GM13976 (cell line): ENCODE measurements at regions not wholly inside any gene's neighbourhood (a gene's known extent, or its start where the extent isn't known, plus 50 kb on each side); places are given as distances from the start of the nearest gene placed in this dataset.

Experiments
- DNase-seq: peaks from one replicate; pipeline ENCODE4 v3.0.0; 2012; ENCODE audit warnings: low spot score
- CTCF ChIP-seq: IDR thresholded peaks from 2 replicates; pipeline ENCODE4 v1.5.1; 2012; ENCODE audit warnings: borderline replicate concordance, mild to moderate bottlenecking; ENCODE audit not compliant: insufficient read depth; ENCODE audit errors: extremely low read depth, missing control alignments, control extremely low read depth
- in situ Hi-C: fragments of 300-500 bp; cut with MboI; formaldehyde crosslinking; loops from one replicate; pipeline ENCODE4 v1.12.0; 2022; ENCODE audit warnings: low sequenced_read_pairs, mixed read lengths, inconsistent platforms; ENCODE audit not compliant: unreplicated experiment

DNA sequence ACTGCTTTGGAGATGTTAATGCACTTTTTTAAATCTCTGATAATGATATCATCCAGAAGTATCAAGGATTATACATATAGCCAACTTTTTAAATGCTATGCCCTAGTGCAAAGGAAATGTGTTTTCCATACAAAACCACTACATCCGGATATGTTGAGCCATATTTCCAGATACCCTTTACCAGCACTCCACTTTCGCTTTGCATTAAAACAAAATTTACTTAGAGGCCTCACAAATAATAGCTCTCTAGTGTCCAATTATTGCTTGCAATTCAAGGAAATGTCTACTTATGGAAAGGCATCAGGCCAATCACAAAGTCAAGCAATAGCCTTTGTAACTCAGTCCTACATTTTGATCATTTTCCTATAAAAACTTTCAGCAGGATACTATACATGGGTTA, 1072.8 kb upstream of the INTU start:
- no peak for TF ChIP-seq CTCF
- DNase-seq = no peak
- in situ Hi-C loops = no loop called here

GRCh38 chr4:126560794-126561193, 1072.0 kb upstream of the INTU start:
- no peak for TF ChIP-seq CTCF
- in situ Hi-C loops = no loop called here
- no peak for DNase-seq

DNA sequence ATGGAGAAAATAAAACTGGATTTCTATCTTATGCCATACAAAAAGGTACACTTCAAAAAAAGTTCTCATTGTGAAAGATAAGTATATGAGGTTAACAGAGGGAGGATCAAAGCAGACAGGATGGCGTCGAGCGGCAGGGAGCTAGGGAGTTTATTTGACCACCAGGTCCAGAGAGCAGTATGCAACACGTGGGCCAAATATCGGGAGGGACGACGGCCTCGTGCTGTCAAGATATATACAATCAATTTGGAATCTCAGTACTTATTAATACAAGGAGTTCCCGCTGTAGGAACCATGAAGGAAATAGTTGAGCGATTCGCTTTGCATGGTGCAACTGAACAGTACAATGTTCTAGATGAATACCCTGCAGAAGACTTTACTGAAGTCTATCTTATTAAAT, 1069.4 kb upstream of the INTU start:
- in situ Hi-C loops = no loop called here
- no peak for TF ChIP-seq CTCF
- DNase-seq = no peak

DNA sequence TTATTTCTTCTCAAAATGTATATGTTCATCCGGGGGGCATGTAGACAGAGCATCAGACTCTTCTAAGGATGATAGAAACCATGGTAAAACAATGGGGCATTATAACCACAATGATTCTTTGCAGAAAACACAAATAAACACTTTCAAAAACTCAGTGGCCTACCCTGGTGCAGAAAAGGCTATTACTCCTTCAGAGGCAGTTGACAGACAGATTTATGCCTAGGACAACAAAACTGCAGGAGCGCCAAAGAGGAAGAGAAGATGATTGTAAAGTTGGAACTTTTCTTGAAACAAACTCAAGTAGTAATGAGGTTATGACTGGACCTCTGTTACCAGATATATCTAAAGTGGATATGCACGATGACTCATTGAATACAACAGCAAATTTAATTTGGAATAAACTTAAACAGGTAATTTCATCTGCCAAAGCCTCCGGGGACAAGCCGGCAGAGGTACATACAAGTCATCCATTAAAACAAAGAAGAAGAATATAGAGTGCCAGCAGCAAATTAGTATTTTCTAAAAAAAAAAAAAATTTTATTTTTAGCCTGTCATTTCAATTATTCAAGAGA, 1068.4 kb upstream of the INTU start:
- in situ Hi-C loops = no loop called here
- DNase-seq = no peak
- TF ChIP-seq CTCF = no peak

- in situ Hi-C loops = no loop called here
- no peak for TF ChIP-seq CTCF
- DNase-seq = no peak
Observed at GRCh38 chr4:126568652-126569570, 1063.8 kb upstream of the INTU start.

DNA sequence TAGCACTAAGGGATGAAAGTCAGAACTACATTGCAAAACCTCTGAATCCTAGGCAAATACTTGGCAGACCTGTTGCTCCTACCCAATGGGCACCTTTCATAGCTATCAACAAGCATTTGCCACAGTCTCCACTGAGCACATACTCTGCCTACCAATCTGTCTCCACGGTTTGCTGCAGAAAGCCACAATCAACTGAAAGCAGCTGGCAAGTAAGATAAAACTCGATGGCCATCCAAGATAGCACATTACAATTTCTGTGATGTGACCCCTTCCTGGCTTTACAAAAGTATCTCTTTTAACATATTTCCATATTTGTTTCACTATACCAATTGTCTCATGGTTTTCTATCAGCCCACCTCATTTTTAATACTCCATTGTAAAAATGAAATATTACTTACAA, 1060.5 kb upstream of the INTU start:
- TF ChIP-seq CTCF = no peak
- DNase-seq = no peak
- in situ Hi-C loops = no loop called here
